B cell (primary cell): ENCODE measurements at regions not wholly inside any gene's neighbourhood (a gene's known extent, or its start where the extent isn't known, plus 50 kb on each side); places are given as distances from the start of the nearest gene placed in this dataset.

ENCODE experiments used
- ATAC-seq: fragments of 200-7000 bp; cut with Tn5 transposase; one replicate; pipeline ENCODE4 v1.10.0; 2021; ENCODE audit warnings: low read depth, mild to moderate bottlenecking, moderate number of reproducible peaks, moderate library complexity
- CTCF ChIA-PET: fragments of 350-600 bp; sonication (Branson Sonifier 250); formaldehyde crosslinking; loops from one replicate; lab custom pipeline; 2021; ENCODE audit warnings: antibody characterized with exemption, inconsistent platforms; lab: Charles Lee
- POLR2A ChIA-PET: fragments of 350-600 bp; sonication (Branson Sonifier 250); formaldehyde crosslinking; loops from one replicate; lab custom pipeline; 2021; ENCODE audit warnings: antibody characterized with exemption; lab: Charles Lee
- DNase-seq: peaks from one replicate; pipeline ENCODE4 v3.0.0; 2013
- H2AFZ ChIP-seq: 2 replicates; pipeline ENCODE4 v1.6.1; 2012; ENCODE audit warnings: mild to moderate bottlenecking, low read depth, low read length; ENCODE audit not compliant: insufficient read depth, poor library complexity, severe bottlenecking
- H3K27ac ChIP-seq, 2 donors: 1 replicate in 1 of 2; 2 replicates in 1 of 2; pipeline ENCODE4 v1.5.1; 2012 to 2013; ENCODE audit warnings: low read length in 2 of 2, mild to moderate bottlenecking in 2 of 2, moderate library complexity in 1 of 2
- H3K27me3 ChIP-seq, 4 experiments: fragments of 200-600 bp in 1 of 4; sonication (generic) in 1 of 4; replicated peaks in 1 of 4; 1 replicate in 2 of 4; 2 replicates in 2 of 4; pipeline versions ENCODE4 v1.6.1 to v1.7.0; 2013 to 2016; ENCODE audit warnings: low read length in 3 of 4, mild to moderate bottlenecking in 2 of 4, mixed read lengths in 1 of 4, moderate library complexity in 1 of 4; ENCODE audit not compliant: insufficient read depth in 4 of 4, control insufficient read depth in 3 of 4; ENCODE audit errors: control extremely low read depth in 1 of 4
- H3K36me3 ChIP-seq, 2 experiments: replicated peaks in 1 of 2; 1 replicate in 1 of 2; 2 replicates in 1 of 2; pipeline versions ENCODE4 v1.6.1 to v1.7.1; 2013; ENCODE audit warnings: low read length in 1 of 2; ENCODE audit not compliant: insufficient read depth in 2 of 2, control insufficient read depth in 1 of 2; ENCODE audit errors: control extremely low read depth in 1 of 2, extremely low read depth in 1 of 2
- H3K4me1 ChIP-seq, 2 donors: fragments of 200-600 bp in 1 of 2; sonication (generic) in 1 of 2; 1 replicate in 1 of 2; 2 replicates in 1 of 2; pipeline versions ENCODE4 v1.5.1 to v1.6.1; 2013 to 2017; ENCODE audit warnings: low read length in 2 of 2; ENCODE audit not compliant: control insufficient read depth in 2 of 2, insufficient read depth in 2 of 2
- H3K4me2 ChIP-seq: replicated peaks from 2 replicates; pipeline ENCODE3; 2012; ENCODE audit warnings: mild to moderate bottlenecking, low read depth, low read length; ENCODE audit not compliant: poor library complexity, severe bottlenecking
- H3K4me3 ChIP-seq, 5 experiments: fragments of 200-600 bp in 1 of 5; sonication (generic) in 1 of 5; 1 replicate in 3 of 5; 2 replicates in 2 of 5; pipeline versions ENCODE4 v1.5.1 to v1.7.0; 2011 to 2016; ENCODE audit warnings: low read length in 4 of 5, mild to moderate bottlenecking in 4 of 5, low read depth in 2 of 5, control low read depth in 1 of 5, moderate library complexity in 1 of 5; ENCODE audit not compliant: insufficient read depth in 1 of 5; ENCODE audit errors: control extremely low read depth in 1 of 5, extremely low read depth in 1 of 5
- H3K79me2 ChIP-seq: fragments of 200-600 bp; sonication (generic); one replicate; pipeline ENCODE4 v1.6.0; 2016; ENCODE audit warnings: low read length; ENCODE audit not compliant: control insufficient read depth, insufficient read depth
- H3K9ac ChIP-seq: fragments of 200-600 bp; sonication (generic); 2 replicates; pipeline ENCODE4 v1.6.1; 2017; ENCODE audit warnings: mild to moderate bottlenecking, low read length, moderate library complexity
- H3K9me3 ChIP-seq, 3 donors: one replicate each; pipeline versions ENCODE4 v1.6.1 to v1.7.1; 2013; ENCODE audit warnings: low read length in 2 of 3; ENCODE audit not compliant: control insufficient read depth in 2 of 3, insufficient read depth in 1 of 3; ENCODE audit errors: control extremely low read depth in 1 of 3
- H4K20me1 ChIP-seq: 2 replicates; pipeline ENCODE4 v1.6.0; 2012; ENCODE audit warnings: mild to moderate bottlenecking, low read length; ENCODE audit not compliant: insufficient read depth, control insufficient read depth, poor library complexity, severe bottlenecking
- H3K27ac Mint-ChIP-seq: one replicate; pipeline ENCODE4 v1.8.0; 2021; ENCODE audit warnings: mixed read lengths
- H3K27me3 Mint-ChIP-seq: one replicate; pipeline ENCODE4 v1.8.0; 2021; ENCODE audit warnings: mixed read lengths
- H3K4me1 Mint-ChIP-seq: one replicate; pipeline ENCODE4 v1.8.0; 2021; ENCODE audit warnings: mixed read lengths
- H3K4me3 Mint-ChIP-seq: one replicate; pipeline ENCODE4 v1.8.0; 2021; ENCODE audit warnings: mixed read lengths
- H3K9me3 Mint-ChIP-seq: one replicate; pipeline ENCODE4 v1.8.0; 2022; ENCODE audit warnings: mixed read lengths; ENCODE audit not compliant: insufficient read depth
- EZH2 ChIP-seq: IDR thresholded peaks from 2 replicates; pipeline ENCODE4 v1.6.1; 2012; ENCODE audit warnings: borderline replicate concordance, low read depth, mild to moderate bottlenecking, moderate library complexity, low read length; ENCODE audit not compliant: insufficient read depth, poor library complexity, severe bottlenecking
- WGBS: methylation state at CpG from one replicate; pipeline ENCODE4 v1.1.5; 2013; ENCODE audit warnings: missing lambda C conversion rate; ENCODE audit not compliant: insufficient coverage; 5-methylcytosine and 5-hydroxymethylcytosine counted together
- intact Hi-C: fragments of 100-400 bp; cut with micrococcal nuclease; formaldehyde crosslinking; loops from one replicate; pipeline ENCODE4 v1.10.0; 2022
- TF ChIP-seq, protein P1 (sequence below): fragments of 200-600 bp; IDR thresholded peaks from one replicate; pipeline ENCODE4 v1.8.0; 2022; ENCODE audit warnings: antibody characterized with exemption, mild to moderate bottlenecking

DNA sequence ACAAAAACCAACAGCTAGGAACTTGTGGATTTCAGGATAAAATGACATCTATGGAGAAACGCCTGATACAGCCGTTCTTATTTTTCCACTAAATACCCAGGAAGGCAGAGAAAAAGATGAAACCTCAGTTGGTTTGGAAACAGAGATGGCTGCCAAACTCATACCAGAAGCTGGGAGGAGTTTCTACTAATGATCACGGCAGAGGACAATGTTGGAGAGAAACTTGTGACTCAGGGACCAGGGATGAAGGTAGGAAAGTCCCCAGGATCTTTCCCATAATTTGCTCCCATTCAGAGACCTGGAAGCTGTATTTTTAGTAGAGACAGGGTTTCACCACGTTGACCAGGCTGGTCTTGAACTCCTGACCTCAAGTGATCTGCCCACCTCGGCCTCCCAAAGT is 187.1 kb upstream of the IER5L start:
- DNase-seq (no peak), ATAC-seq (no peak)
- no peak overlapping the region for H3K9ac ChIP-seq
- no peak overlapping the region for H3K27ac ChIP-seq
- Mint-ChIP-seq H3K4me3 (no peak overlapping the region), H3K27me3 (peaks cover 18% of the 10 kb centered on the region), H3K27ac (no peak overlapping the region), H3K4me1 (peaks cover 5% of the 10 kb centered on the region), H3K9me3 (peaks cover 2% of the 10 kb centered on the region)
- H2AFZ ChIP-seq = no peak overlapping the region
- 75% methylated on average over 2 of the region's 5 CpGs for WGBS
- H3K36me3 ChIP-seq = no peaks in the 10 kb centered on the region
- peaks cover 7 to 8% of the 10 kb centered on the region in 2 donors for H3K4me1 ChIP-seq
- H3K79me2 ChIP-seq = no peaks in the 10 kb centered on the region
- ChIA-PET CTCF (interaction anchor here (1.1 kb wide), 1 partner anchor 226 kb away, joined by 3 read pairs; no protein-coding TSS in a partner anchor), POLR2A (no interaction called here)
- no peak for TF ChIP-seq EZH2
- no peak overlapping the region for H3K4me2 ChIP-seq
- peaks cover 0 to 15% (median 0%) of the 10 kb centered on the region in 3 donors for H3K9me3 ChIP-seq
- no peaks in the 10 kb centered on the region for H3K27me3 ChIP-seq
- no peak overlapping the region for H3K4me3 ChIP-seq
- H4K20me1 ChIP-seq = no peaks in the 10 kb centered on the region
- intact Hi-C loops = no loop called here

DNA sequence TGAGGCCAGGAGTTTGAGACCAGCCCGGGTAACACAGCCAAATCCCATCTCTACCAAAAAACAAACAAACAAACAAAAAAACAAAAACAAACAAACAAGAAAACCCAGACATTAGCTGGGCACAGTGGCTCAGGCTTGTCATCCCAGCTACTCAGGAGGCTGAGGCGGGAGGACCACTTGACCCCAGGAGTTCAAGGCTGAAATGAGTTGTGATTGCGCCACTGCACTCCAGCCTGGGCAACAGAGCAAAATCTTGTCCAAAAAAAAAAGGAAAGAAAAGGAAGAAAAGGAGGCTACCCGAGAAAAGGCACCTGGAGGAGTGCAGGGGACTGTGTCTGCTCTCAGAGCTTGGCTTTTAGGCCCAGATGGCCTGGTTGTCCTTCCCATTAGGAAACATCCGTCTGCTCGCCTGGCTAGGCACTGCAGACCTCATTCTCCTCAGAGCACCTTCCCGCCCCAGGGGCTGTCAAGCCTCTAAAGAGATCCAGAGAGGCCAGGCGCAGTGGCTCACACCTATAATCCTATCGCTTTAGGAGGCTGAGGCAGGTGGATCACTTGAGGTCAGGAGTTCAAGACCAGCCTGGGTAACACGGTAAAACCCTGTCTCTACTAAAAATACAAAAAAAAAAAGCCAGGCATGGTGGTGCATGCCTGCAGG is 185.3 kb upstream of the IER5L start:
- peaks cover 18% of the 10 kb centered on the region for H3K27me3 Mint-ChIP-seq
- no peak overlapping the region for H3K27ac ChIP-seq
- no peak overlapping the region for H3K4me2 ChIP-seq
- CTCF ChIA-PET = interaction anchor here (0.6 kb wide), 1 partner anchor 338 kb away, joined by 3 read pairs; no protein-coding TSS in a partner anchor
- H2AFZ ChIP-seq = no peak overlapping the region
- H3K27ac Mint-ChIP-seq = no peak overlapping the region
- intact Hi-C loops = no loop called here
- DNase-seq (no peak), ATAC-seq (no peak)
- H3K9ac ChIP-seq = no peak overlapping the region
- TF ChIP-seq, protein P1, sequence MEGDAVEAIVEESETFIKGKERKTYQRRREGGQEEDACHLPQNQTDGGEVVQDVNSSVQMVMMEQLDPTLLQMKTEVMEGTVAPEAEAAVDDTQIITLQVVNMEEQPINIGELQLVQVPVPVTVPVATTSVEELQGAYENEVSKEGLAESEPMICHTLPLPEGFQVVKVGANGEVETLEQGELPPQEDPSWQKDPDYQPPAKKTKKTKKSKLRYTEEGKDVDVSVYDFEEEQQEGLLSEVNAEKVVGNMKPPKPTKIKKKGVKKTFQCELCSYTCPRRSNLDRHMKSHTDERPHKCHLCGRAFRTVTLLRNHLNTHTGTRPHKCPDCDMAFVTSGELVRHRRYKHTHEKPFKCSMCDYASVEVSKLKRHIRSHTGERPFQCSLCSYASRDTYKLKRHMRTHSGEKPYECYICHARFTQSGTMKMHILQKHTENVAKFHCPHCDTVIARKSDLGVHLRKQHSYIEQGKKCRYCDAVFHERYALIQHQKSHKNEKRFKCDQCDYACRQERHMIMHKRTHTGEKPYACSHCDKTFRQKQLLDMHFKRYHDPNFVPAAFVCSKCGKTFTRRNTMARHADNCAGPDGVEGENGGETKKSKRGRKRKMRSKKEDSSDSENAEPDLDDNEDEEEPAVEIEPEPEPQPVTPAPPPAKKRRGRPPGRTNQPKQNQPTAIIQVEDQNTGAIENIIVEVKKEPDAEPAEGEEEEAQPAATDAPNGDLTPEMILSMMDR = no peak
- no peak for TF ChIP-seq EZH2
- peaks cover 5% of the 10 kb centered on the region for H3K4me1 Mint-ChIP-seq
- peaks cover 7 to 8% of the 10 kb centered on the region in 2 donors for H3K4me1 ChIP-seq
- H3K27me3 ChIP-seq = peaks cover 0 to 5% (median 0%) of the 10 kb centered on the region in 4 experiments
- no peaks in the 10 kb centered on the region for H3K79me2 ChIP-seq
- no peaks in the 10 kb centered on the region for H4K20me1 ChIP-seq
- H3K36me3 ChIP-seq = no peaks in the 10 kb centered on the region
- WGBS = 91% methylated on average over 9 of the region's 10 CpGs
- H3K9me3 ChIP-seq = peaks cover 0 to under 1% (median 0%) of the 10 kb centered on the region in 3 donors
- no peak overlapping the region for H3K4me3 Mint-ChIP-seq
- POLR2A ChIA-PET = no interaction called here
- H3K4me3 ChIP-seq = no peak overlapping the region
- no peaks in the 10 kb centered on the region for H3K9me3 Mint-ChIP-seq
